ENCODE measurements at regions not wholly inside any gene's neighbourhood (a gene's known extent, or its start where the extent isn't known, plus 50 kb on each side); places are given as distances from the start of the nearest gene placed in this dataset.
A peak's percentile ranks its signal among the peaks of the same experiment; 100 is the strongest.

DNA sequence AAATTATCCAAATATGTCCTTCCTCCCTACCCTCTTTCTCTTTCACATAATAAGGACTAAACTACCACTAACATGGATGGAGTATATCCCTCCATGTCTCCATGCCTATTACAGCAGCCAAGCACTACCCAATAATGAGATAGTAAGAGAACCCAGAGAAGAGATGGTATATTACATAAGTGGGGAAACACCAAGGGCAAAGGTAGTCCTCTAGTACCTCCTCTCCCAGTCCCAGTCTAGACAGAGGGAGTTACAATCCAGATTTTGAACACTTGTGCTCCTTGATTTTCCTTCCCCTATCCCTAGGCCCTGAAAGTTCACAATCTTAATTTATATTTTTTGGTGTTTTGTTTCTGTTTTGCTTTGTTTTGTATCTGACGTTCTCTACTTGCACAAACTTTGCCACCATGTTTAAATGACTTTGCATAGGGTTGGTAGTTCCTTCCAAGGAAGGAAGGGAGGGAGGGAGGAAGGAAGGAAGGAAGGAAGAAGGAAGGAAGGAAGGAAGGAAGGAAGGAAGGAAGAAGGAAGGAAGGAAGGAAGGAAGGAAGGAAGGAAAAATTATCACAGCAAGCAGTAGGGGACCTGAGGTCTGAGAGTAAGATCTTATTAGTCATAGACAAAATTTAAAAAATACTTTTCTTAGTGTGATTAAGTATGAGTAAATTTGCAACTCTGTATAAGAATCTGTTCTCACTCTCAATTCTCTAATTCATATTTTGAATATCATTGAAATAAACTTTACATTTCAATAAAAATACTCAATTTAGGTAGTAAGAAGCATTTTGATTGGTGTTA lies 521.9 kb downstream of the PTPRC start:
- peaks cover 7% of the 10 kb centered on the region; the same call in 1 of the 2 replicates for H3K4me1 ChIP-seq (ENCODE audit: insufficient read depth, low read length)
- no peaks in the 10 kb centered on the region for H3K9me3 ChIP-seq (ENCODE audit: insufficient read depth, low read depth, low read length)
- H3K27ac ChIP-seq (ENCODE audit: low read length): no peak overlapping the region
- H3K4me3 ChIP-seq (ENCODE audit: low read length): no peak overlapping the region
- no peaks in the 10 kb centered on the region for H3K27me3 ChIP-seq (ENCODE audit: insufficient read depth, low read length)
- H3K36me3 ChIP-seq (ENCODE audit: insufficient read depth, low read depth, low read length): no peaks in the 10 kb centered on the region
- no peak overlapping the region for H3K9ac ChIP-seq (ENCODE audit: low read depth, low read length)

DNA sequence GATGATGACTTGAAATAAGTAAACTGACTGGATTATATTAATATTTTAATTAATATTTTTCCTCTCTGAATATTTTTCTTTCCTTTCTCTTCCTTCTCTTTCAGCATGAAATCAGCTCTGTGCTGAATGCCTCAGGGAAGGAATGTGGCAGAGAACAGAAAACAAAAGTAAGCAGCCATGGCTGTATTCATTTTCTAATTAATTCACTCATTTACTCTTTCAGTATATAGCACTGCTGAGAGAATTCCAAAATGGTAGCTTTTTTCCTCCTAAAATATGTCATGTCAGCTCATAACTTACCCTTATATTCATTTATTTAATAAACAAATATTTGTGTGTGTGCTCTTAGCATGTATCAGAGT lies 522.5 kb downstream of the PTPRC start:
- Histone ChIP-seq H3K4me3 (ENCODE audit: low read length) (no peak overlapping the region), H3K9me3 (ENCODE audit: insufficient read depth, low read depth, low read length) (no peaks in the 10 kb centered on the region)

GRCh38 chr1:199161766-199162303 lies 523.0 kb downstream of the PTPRC start:
- Histone ChIP-seq H3K4me3 (ENCODE audit: low read length) (no peak overlapping the region), H3K9me3 (ENCODE audit: insufficient read depth, low read depth, low read length) (no peaks in the 10 kb centered on the region), H3K36me3 (ENCODE audit: insufficient read depth, low read depth, low read length) (no peaks in the 10 kb centered on the region), H3K27ac (ENCODE audit: low read length) (peak overlapping the region; percentile 8), H3K9ac (ENCODE audit: low read depth, low read length) (no peak overlapping the region), H3K27me3 (ENCODE audit: insufficient read depth, low read length) (no peaks in the 10 kb centered on the region), H3K4me1 (ENCODE audit: insufficient read depth, low read length) (peaks cover 7% of the 10 kb centered on the region; the same call in 1 of the 2 replicates)

More for the DNA sequence above, 522.5 kb downstream of the PTPRC start:
- H3K4me1 ChIP-seq (ENCODE audit: insufficient read depth, low read length): peaks cover 7% of the 10 kb centered on the region; the same call in 1 of the 2 replicates
- no peak overlapping the region for H3K27ac ChIP-seq (ENCODE audit: low read length)
- H3K36me3 ChIP-seq (ENCODE audit: insufficient read depth, low read depth, low read length): no peaks in the 10 kb centered on the region
- H3K9ac ChIP-seq (ENCODE audit: low read depth, low read length): no peak overlapping the region
- no peaks in the 10 kb centered on the region for H3K27me3 ChIP-seq (ENCODE audit: insufficient read depth, low read length)

- Histone ChIP-seq H3K4me3 (ENCODE audit: low read length) (no peak overlapping the region), H3K36me3 (ENCODE audit: insufficient read depth, low read depth, low read length) (no peaks in the 10 kb centered on the region), H3K9ac (ENCODE audit: low read depth, low read length) (no peak overlapping the region), H3K9me3 (ENCODE audit: insufficient read depth, low read depth, low read length) (no peaks in the 10 kb centered on the region), H3K27ac (ENCODE audit: low read length) (no peak overlapping the region), H3K4me1 (ENCODE audit: insufficient read depth, low read length) (peaks cover 7% of the 10 kb centered on the region; the same call in 1 of the 2 replicates), H3K27me3 (ENCODE audit: insufficient read depth, low read length) (no peaks in the 10 kb centered on the region)
Measured at GRCh38 chr1:199163267-199163666, 524.4 kb downstream of the PTPRC start.

GRCh38 chr1:199163670-199164069 lies 524.8 kb downstream of the PTPRC start:
- Histone ChIP-seq H3K27me3 (ENCODE audit: insufficient read depth, low read length) (no peaks in the 10 kb centered on the region), H3K9ac (ENCODE audit: low read depth, low read length) (no peak overlapping the region), H3K27ac (ENCODE audit: low read length) (no peak overlapping the region), H3K4me1 (ENCODE audit: insufficient read depth, low read length) (peaks cover 7% of the 10 kb centered on the region; the same call in 1 of the 2 replicates), H3K36me3 (ENCODE audit: insufficient read depth, low read depth, low read length) (no peaks in the 10 kb centered on the region), H3K9me3 (ENCODE audit: insufficient read depth, low read depth, low read length) (no peaks in the 10 kb centered on the region), H3K4me3 (ENCODE audit: low read length) (no peak overlapping the region)

GRCh38 chr1:199167460-199167859 lies 528.6 kb downstream of the PTPRC start:
- H3K27ac ChIP-seq (ENCODE audit: low read length): no peak overlapping the region
- no peak overlapping the region for H3K9ac ChIP-seq (ENCODE audit: low read depth, low read length)
- no peaks in the 10 kb centered on the region for H3K27me3 ChIP-seq (ENCODE audit: insufficient read depth, low read length)
- no peak overlapping the region for H3K4me3 ChIP-seq (ENCODE audit: low read length)
- H3K36me3 ChIP-seq (ENCODE audit: insufficient read depth, low read depth, low read length): no peaks in the 10 kb centered on the region
- H3K9me3 ChIP-seq (ENCODE audit: insufficient read depth, low read depth, low read length): no peaks in the 10 kb centered on the region
- no peaks in the 10 kb centered on the region for H3K4me1 ChIP-seq (ENCODE audit: insufficient read depth, low read length)

GRCh38 chr1:199168888-199169585 lies 530.2 kb downstream of the PTPRC start:
- Histone ChIP-seq H3K9me3 (ENCODE audit: insufficient read depth, low read depth, low read length) (no peaks in the 10 kb centered on the region), H3K9ac (ENCODE audit: low read depth, low read length) (no peak overlapping the region), H3K27me3 (ENCODE audit: insufficient read depth, low read length) (no peaks in the 10 kb centered on the region), H3K36me3 (ENCODE audit: insufficient read depth, low read depth, low read length) (no peaks in the 10 kb centered on the region), H3K27ac (ENCODE audit: low read length) (no peak overlapping the region), H3K4me3 (ENCODE audit: low read length) (no peak overlapping the region), H3K4me1 (ENCODE audit: insufficient read depth, low read length) (no peaks in the 10 kb centered on the region)

- H3K4me3 ChIP-seq (ENCODE audit: low read length): no peak overlapping the region
- no peaks in the 10 kb centered on the region for H3K27me3 ChIP-seq (ENCODE audit: insufficient read depth, low read length)
- no peaks in the 10 kb centered on the region for H3K9me3 ChIP-seq (ENCODE audit: insufficient read depth, low read depth, low read length)
- no peaks in the 10 kb centered on the region for H3K36me3 ChIP-seq (ENCODE audit: insufficient read depth, low read depth, low read length)
- H3K9ac ChIP-seq (ENCODE audit: low read depth, low read length): no peak overlapping the region
- H3K4me1 ChIP-seq (ENCODE audit: insufficient read depth, low read length): no peaks in the 10 kb centered on the region
- no peak overlapping the region for H3K27ac ChIP-seq (ENCODE audit: low read length)
Measured at GRCh38 chr1:199170711-199171110, 531.9 kb downstream of the PTPRC start.

DNA sequence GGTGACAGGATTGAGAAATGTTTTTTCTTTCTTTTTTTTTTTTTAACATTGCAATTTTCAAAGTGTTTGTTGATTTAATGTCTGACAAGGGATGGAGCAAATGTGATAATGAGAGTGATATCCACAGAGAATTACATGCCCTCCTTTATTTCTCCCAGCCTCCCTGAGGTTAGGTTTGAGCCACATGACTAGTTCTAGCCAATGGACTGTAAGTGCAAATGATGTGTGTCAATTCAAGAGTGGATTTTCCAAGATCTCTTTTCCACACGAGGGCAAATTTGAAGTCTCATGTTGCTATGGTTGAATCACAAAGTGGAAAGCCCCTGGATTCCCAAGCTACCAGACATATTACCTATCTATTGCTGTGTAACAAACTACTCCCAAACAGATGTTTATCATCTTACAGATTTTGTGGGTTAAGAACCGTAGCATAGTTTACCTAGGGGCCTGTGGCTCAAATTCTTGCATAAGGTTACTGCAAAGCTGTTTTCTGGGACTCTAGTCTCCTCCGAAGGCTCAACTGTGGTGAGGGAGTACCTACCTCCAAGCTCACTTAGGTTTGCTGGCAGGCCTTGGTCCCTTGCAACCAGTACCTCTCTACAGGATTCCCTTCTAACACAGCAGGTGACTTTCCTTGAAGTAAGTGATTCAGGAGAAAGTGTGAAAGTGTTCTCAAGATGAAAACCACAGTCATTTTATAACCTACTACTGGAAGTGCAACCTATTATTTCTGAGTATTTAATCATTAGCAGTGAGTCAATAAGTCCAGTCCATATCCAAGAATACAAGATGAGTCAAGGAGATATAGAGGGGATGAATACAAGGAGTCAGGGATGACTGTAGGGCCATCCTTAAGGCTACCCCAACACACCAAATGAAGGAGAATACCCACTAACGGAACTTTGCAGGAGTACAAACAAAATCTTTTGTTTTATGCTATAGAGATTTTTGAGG lies 533.6 kb downstream of the PTPRC start:
- Histone ChIP-seq H3K27me3 (ENCODE audit: insufficient read depth, low read length) (no peaks in the 10 kb centered on the region), H3K4me1 (ENCODE audit: insufficient read depth, low read length) (no peaks in the 10 kb centered on the region), H3K27ac (ENCODE audit: low read length) (no peak overlapping the region), H3K4me3 (ENCODE audit: low read length) (no peak overlapping the region), H3K36me3 (ENCODE audit: insufficient read depth, low read depth, low read length) (no peaks in the 10 kb centered on the region), H3K9ac (ENCODE audit: low read depth, low read length) (no peak overlapping the region), H3K9me3 (ENCODE audit: insufficient read depth, low read depth, low read length) (no peaks in the 10 kb centered on the region)

- no peak overlapping the region for H3K9ac ChIP-seq (ENCODE audit: low read depth, low read length)
- H3K4me1 ChIP-seq (ENCODE audit: insufficient read depth, low read length): no peaks in the 10 kb centered on the region
Measured at GRCh38 chr1:199173356-199173755, 534.5 kb downstream of the PTPRC start.

GRCh38 chr1:199174336-199174735 lies 535.5 kb downstream of the PTPRC start:
- H3K4me3 ChIP-seq (ENCODE audit: low read length): no peak overlapping the region
- no peaks in the 10 kb centered on the region for H3K27me3 ChIP-seq (ENCODE audit: insufficient read depth, low read length)
- no peak overlapping the region for H3K27ac ChIP-seq (ENCODE audit: low read length)
- H3K9me3 ChIP-seq (ENCODE audit: insufficient read depth, low read depth, low read length): no peaks in the 10 kb centered on the region
- no peak overlapping the region for H3K9ac ChIP-seq (ENCODE audit: low read depth, low read length)
- no peaks in the 10 kb centered on the region for H3K4me1 ChIP-seq (ENCODE audit: insufficient read depth, low read length)
- no peaks in the 10 kb centered on the region for H3K36me3 ChIP-seq (ENCODE audit: insufficient read depth, low read depth, low read length)

More at GRCh38 chr1:199173356-199173755, 534.5 kb downstream of the PTPRC start:
- Histone ChIP-seq H3K36me3 (ENCODE audit: insufficient read depth, low read depth, low read length) (no peaks in the 10 kb centered on the region), H3K27me3 (ENCODE audit: insufficient read depth, low read length) (no peaks in the 10 kb centered on the region), H3K4me3 (ENCODE audit: low read length) (no peak overlapping the region), H3K9me3 (ENCODE audit: insufficient read depth, low read depth, low read length) (no peaks in the 10 kb centered on the region), H3K27ac (ENCODE audit: low read length) (no peak overlapping the region)

Data from iPS-20b (cell line).